HG02884 (cell line): ENCODE measurements at regions not wholly inside any gene's neighbourhood (a gene's known extent, or its start where the extent isn't known, plus 50 kb on each side); places are given as distances from the start of the nearest gene placed in this dataset.
"Not testable (repeated sequence)": the region's sequence is repeated elsewhere in the genome, so short reads cannot be mapped to it uniquely, and the experiment has no call there.

Experiments
- ATAC-seq: cut with Tn5 transposase; IDR thresholded peaks from one replicate; pipeline ENCODE4 v1.9.1; 2021; ENCODE audit warnings: mild to moderate bottlenecking, moderate library complexity; ENCODE audit not compliant: unreplicated experiment

DNA sequence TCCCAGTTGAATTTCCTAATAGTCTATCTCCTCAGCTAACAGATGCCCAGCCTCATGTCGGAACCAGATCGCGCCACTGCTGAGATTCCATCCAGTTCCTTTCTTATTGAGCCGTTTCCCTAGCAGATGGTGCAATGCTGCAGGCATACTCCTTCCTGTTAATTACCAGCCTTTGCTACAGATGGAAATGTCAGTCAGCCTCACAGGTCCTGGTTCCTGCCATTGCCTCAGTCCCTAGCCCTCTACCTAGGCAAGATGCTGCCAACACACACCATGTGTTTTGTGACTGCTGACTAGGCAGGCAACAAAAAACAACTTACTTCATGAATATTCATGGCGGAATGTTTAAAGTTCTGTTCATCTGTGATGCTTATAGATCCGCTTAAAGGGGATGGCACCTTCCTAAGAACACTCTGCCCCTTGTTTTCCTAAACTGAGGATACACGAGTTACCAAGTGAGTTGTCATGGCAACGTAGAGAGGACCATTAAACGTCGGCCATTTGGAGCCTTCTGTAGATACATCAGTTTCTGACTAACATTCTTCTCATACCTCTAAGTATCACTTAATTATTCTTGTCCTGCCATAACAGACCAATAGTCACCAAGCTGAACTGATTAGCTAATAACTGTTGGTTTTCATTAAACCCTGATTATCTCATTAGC lies 749.5 kb downstream of the RNF144A start:
- ATAC-seq = no peak

DNA sequence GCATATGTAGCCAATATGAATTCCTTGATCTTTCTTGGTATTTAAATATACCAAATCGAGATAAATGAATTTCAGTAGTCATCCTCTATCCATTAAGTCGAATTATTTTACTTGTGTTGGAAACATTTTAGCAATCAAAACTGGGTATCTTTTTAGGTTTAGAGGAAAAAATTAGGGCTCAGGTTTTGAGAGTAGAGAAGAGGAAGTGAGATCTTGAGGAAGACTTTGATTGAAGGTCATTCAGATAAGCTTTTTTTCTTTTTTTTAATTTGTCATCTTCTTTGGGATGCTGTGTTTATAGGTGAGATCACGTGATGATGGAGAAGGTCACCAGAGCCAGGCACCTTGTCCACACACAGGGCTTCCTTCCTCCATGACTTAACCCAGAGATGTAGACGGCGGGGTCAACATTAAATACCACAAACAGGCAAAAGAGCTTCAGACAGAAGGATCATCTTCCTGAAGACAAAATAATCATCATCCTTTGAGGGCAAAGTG lies 750.1 kb downstream of the RNF144A start:
- no peak for ATAC-seq

DNA sequence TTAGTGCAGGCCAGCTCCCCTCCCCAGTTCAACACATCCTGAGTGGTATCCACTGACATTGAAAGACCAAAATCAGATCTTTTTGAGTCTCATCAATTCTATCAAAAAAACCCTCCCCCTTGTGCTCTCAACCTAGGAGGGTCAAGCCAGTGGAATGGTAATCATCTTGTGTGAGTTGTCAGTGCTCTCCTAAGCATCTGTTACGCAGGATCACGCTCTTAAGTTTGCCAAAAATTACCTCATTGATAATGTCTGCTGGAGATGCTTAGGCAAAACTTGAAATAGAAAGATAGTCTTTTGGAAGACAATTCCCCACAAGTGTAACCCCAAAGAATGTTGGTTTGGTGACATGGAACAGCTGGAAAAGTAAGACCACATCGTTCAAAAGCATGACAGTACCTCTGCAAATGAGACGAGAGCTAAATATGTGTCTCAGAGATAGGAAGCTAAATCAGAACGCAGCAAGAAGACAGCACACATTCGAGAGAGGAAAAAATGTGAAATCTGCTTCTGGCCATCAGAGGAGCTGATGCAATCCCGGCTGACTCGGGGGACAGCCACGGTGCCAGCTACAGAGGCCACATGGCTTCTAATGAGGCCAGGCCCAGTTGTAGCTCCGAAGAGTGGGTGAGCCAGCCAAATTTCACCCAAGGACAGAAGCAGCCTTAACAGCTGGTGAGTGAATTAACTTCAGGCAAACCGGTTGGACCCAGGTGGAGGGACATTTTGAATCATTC lies 753.9 kb downstream of the RNF144A start:
- ATAC-seq = no peak

DNA sequence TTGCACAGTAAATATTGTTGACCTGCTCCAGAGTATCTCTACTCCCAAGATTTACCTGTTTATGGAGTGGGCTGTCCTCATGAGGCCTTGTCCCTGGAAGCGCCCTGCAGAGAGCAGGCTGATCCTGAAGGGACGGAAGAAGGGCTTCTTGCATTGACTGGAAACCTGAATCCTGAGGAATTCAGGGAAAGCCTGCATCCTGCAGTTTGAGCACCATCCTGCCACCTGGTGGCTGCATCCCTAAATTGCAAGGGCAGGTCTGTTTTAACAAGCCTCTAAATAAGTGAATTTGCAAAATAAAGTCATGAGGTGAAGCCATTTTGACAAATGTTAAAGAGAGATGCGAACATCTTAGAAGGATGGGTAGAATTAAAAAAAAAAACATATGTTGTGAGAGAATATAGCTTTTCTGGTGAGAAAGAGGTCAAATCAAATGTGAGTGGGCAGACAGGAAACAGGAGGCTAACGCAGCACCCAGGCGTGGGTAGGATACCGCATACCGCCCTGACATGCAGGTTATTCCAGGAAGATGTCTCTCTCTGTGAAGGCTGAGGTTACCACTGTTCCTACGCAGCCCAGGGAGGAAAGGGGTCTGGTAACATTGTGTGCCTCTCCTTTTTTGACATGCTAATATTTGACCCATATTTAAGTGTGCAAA lies 754.9 kb downstream of the RNF144A start:
- ATAC-seq = no peak

DNA sequence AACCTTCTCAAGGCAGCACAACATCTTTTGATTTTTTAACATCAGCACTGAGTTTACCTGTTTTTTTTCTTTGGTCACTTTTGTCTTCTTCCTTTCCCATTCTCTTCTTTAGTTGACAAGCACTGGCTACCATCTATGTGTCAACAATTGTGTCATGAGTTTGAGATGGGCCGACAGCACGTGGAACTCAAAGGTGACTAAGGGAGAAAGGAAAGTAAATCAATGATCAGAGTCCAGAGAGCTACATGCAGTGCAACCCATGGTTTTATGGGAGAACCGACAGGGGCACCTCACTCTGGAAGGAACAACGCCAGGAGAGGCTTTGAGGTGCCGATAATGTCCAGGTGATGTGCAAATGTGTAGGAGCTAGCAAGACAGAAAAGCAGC lies 755.5 kb downstream of the RNF144A start:
- ATAC-seq = no peak

DNA sequence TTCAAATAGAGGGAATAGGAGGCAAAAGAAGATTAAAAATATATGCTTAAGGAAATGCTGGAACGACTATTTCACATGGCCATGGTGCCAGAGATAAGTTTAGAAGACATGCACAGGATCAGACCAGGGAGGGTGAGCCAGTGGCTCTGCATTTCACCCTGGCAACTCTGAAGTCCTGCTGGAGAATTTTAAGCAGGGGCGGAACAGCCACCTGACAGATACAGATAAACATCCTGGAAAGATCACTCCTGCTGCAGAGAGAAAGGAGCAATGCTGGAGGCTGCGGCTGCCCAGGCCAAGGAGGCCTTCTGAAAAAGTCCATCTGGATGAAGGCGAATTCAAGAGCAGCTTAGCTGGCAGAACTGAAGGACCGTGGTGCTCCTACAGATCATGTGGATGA lies 755.9 kb downstream of the RNF144A start:
- no peak for ATAC-seq

DNA sequence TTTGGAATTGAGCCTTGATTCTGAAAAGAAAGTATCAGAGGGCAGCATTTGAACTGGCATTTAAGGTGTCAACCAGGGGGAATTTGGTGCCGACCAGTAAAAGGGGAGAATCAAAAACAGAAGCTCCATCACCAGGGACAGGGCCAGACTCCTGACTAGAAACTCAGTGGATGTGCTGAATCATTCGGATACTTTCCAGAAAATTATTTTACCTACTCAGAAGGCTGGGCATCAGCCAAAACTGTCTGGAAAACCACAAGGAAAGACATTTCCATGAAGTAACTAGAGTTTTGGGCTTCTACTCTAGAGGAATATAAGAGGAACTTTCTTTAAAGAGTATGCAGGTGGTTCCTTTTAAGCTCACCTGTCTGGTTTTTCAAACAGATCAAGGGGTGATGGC lies 756.6 kb downstream of the RNF144A start:
- ATAC-seq = no peak

DNA sequence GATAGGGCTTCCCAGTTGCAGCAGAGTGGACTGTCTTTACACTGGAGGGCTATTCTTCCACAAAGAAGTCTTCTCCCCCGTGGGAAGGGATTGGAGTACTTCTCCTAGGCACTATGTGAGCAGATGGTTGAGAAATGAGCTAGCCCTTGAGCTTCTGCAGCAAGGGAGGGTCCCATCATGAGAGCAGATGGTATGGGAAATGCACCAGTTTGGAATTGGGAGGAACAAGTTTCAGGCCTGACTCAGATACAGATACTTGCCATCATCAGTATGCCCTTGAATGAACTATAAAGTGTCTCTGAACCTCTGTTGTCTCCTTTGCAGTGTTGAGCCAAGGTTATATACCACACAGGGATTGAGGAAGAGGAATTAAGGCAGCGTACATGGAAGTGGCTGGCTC lies 757.4 kb downstream of the RNF144A start:
- ATAC-seq = no peak

DNA sequence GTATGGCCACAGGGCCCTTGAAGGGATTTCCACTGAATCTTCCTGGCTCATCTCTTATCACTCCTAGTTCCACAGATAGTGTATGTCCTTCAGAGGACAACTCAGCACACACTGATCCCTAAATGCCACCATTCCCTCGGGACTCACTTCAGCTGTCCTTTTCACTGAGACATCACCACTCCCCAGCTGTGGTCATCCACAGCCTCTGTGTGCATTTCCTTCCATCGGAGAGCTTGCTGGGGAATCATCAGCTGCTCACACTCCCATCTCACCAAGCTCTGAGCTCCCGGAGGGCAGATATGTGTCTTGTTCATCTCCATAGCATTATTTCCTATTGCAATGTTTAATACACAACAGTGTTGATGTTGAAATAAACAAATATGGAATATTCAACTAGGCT lies 759.5 kb downstream of the RNF144A start:
- no peak for ATAC-seq

DNA sequence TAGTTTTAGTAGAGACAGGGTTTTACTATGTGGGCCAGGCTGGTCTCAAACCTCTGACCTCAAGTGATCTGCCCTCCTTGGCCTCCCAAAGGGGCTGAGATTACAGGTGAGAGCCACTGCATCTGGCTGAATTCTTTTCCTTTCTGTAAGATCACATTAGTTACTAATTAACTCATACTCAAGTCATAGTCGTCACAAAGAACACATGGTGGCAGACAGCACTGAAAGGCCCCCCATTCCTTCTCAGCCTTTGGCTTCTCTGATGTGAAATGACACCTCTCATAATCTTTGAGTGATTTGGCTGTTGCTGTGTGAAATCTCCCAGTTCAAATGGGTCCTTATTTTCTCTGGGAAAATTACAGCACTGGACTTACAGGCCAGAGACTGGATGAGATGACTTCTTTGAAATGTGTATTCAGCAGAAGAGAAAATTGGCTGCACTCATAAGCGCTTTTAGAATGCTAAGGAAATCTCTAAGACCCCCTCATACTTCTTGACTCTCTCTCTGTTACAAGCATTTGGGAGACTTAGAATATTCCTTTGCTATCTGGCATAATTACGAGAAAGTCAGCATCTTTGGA lies 764.8 kb downstream of the RNF144A start:
- ATAC-seq = no peak

DNA sequence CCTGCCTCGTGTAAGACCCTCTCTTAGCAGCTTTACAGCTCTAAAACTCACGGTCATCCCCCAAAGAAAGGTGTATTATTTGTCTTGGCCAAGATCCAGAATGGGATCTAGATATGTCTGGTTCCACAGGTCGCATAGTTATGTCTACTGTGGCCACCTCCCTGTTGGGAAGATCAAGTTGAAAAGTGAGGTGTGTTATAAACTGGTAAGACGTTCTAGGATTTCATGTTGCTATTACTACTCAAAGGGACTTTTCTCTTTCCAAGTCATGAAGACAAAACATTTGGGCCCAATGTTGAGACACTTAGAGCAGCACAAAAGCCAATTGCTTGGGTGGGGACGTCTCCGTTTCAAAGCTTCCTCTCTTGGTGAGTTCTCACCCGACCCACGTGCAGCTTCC lies 766.0 kb downstream of the RNF144A start:
- ATAC-seq = no peak

DNA sequence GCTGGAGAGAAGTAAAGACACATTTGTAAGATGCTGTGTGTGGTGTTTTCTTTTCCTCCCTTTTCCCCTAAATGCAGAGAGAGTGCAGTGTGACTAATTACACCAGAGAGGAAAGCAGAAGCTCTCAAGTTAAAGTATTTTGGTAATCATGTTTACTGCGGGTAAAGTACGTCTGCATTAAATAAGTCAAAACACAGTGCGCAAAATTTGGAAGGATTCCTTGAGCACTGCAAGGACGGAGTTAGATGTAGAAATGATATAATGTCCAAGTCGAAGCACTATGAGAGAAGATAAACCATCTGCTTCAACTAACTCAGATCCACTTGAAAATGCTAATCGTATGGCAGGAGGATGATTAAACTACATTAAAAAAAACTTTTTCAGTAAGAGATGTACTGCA lies 766.5 kb downstream of the RNF144A start:
- no peak for ATAC-seq

DNA sequence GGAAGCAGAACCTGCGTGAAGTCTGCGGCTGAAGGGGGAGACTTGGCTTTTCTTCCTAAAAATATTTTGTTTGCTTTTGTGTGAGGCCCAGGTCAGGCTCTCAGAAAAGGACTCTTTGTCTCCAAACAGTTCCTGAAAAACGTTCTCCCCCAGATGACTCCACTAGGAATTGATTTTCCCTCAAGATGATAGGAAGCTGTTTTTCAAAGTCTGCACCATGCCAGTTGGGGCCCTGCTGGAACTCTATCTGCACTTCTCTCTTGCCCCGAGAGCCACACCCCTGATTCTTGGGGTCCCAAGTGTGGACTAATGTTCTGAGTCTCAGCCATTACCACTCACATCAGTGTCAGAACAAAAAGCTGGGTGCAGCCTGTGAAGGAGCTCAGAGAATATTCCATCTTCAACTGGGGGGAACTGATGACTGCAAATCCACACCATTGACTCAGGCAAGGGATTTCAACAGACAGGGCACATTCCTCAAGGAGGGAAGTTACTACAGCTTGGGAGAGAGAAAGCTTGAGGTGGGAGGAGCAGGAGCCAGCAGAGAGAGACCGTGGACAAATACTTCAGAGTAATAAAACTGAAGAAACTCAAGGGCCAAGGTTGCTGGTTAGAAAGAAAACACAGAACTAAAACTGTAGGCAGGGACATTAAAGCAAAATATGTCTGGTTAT lies 768.3 kb downstream of the RNF144A start:
- no peak for ATAC-seq

DNA sequence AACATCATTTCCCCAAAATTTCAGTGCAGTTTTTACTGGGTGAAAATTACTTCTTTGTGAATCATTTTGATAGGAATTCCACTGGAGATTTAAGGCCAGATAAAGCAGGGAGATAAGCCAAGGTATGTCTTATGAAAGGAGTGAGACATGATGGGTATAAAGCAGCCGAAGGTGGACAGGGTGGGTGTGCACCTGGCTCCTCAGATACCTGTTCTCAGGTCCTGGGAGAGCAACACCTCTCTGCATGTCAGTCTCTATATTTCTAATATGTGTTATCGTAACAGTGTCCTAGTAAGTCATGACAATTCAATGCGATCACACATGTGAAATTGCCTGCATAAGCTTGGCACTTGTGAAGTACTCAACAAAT lies 768.8 kb downstream of the RNF144A start:
- no peak for ATAC-seq

DNA sequence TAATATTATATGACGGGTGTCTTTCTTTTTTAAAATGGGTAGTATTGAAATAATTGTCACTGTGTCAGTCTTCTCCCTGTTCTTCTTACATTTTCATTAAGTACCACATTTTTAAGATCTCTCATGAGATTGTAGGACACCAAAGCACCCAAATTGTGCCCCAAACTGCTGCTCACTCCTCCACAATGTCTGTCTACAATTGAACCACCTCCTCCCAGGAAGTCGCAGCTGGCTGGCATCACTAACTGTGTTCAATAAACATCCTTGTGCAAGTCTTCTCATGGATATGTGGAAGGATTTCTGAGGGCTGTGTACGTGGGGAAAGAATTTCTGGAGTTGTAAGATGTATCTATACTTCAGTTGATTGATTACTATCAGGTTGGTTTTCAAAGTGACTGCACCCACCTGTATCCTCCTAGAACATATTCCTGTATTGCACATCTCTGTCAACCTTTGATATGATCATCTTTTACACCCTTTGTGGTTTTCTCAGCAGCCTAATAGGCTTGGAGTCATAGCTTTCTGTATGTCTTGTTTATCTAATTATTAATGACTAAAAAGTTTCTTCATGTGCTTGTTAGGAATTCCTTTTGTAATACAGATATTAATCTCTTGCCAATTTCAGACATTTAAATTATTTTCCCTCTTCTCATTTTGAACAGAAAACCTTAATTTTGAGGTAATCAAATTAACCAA lies 774.9 kb downstream of the RNF144A start:
- no peak for ATAC-seq

DNA sequence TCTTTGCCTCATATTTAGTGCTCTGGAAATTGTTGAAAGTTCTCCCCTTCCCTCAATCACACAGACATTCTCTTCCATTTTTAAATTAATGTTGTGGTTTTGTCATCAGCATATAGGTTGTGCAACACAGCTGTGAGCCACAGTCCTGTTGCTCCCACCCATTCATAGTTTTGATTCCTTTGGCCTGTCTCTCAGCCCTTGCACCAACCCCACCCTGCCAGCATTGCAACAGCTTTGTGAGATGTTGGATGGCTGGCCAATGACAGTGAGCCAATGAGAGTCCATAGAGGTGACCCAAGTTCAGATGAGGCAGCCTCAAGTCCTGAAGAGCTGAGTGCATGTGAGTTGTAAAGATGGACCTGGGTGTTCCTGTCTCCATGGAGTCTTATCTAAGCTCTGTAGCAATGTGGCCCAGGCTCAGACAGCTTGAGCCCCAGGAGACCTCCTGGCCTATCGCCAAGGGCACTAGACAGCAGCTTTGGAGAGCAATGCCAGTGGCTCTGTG lies 775.5 kb downstream of the RNF144A start:
- ATAC-seq = no peak

DNA sequence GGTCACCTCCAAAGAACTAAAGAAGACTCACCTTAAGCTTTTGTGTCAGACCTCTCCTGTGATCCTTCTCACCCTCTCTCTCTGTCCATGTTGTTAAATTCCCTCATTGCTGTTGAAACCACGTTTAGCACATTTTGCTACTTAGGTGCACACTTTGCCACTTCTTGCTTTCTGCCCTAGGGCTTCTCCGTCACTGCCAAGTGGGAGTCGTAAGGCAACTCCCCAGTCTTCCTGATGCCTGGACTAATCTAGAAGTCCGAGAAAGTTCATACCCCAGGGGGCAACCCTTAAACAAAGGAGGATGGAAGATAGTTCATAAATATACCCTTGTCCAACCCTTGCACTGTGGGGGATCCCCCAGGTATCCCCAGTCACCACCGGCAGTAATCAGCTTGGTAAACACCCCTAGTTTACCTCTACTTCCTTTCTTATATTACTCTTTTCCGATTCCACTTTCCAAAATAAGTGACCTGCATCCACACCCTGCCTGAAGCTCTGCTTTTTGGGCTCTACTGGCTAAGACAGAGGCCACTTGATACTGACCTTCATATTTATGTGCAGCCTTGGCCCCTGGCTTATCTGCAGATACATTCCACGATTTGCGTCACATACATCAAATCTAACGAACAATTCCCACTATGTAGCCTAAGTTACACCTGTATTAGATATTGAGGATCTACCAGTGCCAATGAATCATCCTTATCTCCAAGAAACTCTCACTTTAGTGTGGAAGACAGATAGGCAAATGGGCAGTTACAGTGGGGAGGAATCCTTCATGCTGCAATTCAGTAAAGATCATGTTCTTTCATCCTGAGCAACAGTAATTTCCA lies 776.2 kb downstream of the RNF144A start:
- ATAC-seq = no peak

DNA sequence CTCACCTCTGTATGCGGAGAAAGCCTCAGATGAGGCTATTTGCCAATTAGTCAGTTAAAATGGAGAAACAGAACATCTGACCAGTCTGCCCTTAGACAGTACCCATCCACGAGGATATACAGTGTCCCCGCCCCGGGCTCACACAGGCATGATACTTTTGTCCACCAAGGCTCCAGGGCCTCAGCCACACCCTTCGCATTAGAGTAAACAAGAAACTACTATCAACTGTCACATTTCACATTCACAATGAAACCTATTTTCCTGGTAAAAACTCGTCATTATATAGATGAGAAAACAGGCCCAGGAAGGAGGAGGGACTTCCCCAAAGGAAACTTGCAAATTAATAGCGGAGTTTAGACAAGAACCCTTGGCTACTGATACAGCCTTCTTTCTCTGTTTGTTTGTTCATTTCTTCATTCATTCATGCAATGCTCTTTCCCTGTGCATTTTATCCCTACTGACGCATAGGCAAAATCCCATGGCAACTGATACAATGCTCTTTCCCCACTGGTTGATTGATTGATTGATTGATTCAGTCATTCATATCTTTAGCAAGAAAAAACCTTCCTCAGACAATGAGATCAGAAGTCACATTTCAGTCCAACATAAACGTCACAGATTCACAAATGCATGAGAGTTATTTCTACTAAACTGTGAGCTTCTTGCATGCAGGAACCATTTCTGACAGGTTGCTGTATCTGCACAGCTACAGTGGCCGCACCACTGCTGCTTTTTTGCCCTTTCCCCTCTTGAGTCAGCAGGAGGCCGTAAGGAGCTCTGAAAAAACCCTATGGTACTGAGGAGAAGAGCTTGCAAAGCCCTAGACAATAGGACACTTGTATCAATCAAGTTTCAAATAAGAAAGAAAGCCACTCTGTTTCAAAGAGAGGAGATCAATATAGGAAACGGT lies 777.1 kb downstream of the RNF144A start:
- ATAC-seq = no peak

DNA sequence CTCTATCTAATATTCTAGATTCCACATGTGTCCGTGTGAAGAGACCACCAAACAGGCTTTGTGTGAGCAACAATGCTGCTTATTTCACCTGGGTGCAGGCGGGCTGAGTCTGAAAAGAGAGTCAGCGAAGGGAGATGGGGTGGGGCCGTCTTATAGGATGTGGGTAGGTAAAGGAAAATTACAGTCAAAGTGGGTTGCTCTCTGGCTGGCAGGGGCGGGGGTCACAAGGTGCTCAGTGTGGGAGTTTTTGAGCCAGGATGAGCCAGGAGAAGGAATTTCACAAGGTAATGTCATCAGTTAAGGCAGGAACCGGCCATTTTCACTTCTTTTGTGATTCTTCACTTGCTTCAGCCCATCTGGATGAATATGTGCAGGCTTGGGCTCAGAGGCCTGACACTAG lies 779.3 kb downstream of the RNF144A start:
- ATAC-seq = not testable (repeated sequence)
